KMS-11 (cell line): ENCODE measurements at regions not wholly inside any gene's neighbourhood (a gene's known extent, or its start where the extent isn't known, plus 50 kb on each side); places are given as distances from the start of the nearest gene placed in this dataset.
"Not testable (repeated sequence)": the region's sequence is repeated elsewhere in the genome, so short reads cannot be mapped to it uniquely, and the experiment has no call there.

Experiments
- H2AFZ ChIP-seq: fragments of 200-600 bp; sonication (generic); 2 replicates; pipeline ENCODE4 v1.6.1; 2016; ENCODE audit warnings: antibody characterized with exemption, mixed run types, low read depth
- H3K27ac ChIP-seq: fragments of 200-600 bp; sonication (generic); 2 replicates; pipeline ENCODE4 v1.6.1; 2016; ENCODE audit warnings: mild to moderate bottlenecking, mixed run types
- H3K27me3 ChIP-seq: fragments of 200-600 bp; sonication (generic); 2 replicates; pipeline ENCODE4 v1.6.1; 2017; ENCODE audit warnings: mild to moderate bottlenecking, low read depth, mixed run types, moderate library complexity; ENCODE audit not compliant: insufficient read depth
- H3K36me3 ChIP-seq: fragments of 200-600 bp; sonication (generic); 2 replicates; pipeline ENCODE4 v1.6.1; 2017; ENCODE audit warnings: mild to moderate bottlenecking, mixed run types; ENCODE audit not compliant: insufficient read depth
- H3K4me1 ChIP-seq: fragments of 200-600 bp; sonication (generic); 2 replicates; pipeline ENCODE4 v1.6.1; 2016; ENCODE audit warnings: mild to moderate bottlenecking, low read depth, mixed run types; ENCODE audit not compliant: poor library complexity, severe bottlenecking
- H3K4me2 ChIP-seq: fragments of 200-600 bp; sonication (generic); 2 replicates; pipeline ENCODE4 v1.7.0; 2016; ENCODE audit warnings: mild to moderate bottlenecking, mixed run types
- H3K4me3 ChIP-seq: fragments of 200-600 bp; sonication (generic); IDR thresholded peaks from 2 replicates; pipeline ENCODE4 v1.6.1; 2017; ENCODE audit warnings: low read depth, low read length, mixed read lengths; ENCODE audit not compliant: insufficient read depth
- H3K79me2 ChIP-seq: fragments of 200-600 bp; sonication (generic); 2 replicates; pipeline ENCODE4 v1.6.1; 2016; ENCODE audit warnings: low read depth, mixed run types; ENCODE audit not compliant: insufficient read depth
- H3K9ac ChIP-seq: fragments of 200-600 bp; sonication (generic); 2 replicates; pipeline ENCODE4 v1.6.1; 2016; ENCODE audit warnings: mild to moderate bottlenecking, mixed run types
- H4K20me1 ChIP-seq: fragments of 200-600 bp; sonication (generic); 2 replicates; pipeline ENCODE4 v1.6.1; 2016; ENCODE audit warnings: mild to moderate bottlenecking, mixed run types; ENCODE audit not compliant: insufficient read depth
- TF ChIP-seq, protein P1 (sequence below): fragments of 200-600 bp; sonication (generic); conservative IDR thresholded peaks from 2 replicates; pipeline ENCODE4 v1.6.1; 2017; ENCODE audit warnings: low read depth, mild to moderate bottlenecking, antibody characterized with exemption, low read length, moderate library complexity, mixed read lengths

DNA sequence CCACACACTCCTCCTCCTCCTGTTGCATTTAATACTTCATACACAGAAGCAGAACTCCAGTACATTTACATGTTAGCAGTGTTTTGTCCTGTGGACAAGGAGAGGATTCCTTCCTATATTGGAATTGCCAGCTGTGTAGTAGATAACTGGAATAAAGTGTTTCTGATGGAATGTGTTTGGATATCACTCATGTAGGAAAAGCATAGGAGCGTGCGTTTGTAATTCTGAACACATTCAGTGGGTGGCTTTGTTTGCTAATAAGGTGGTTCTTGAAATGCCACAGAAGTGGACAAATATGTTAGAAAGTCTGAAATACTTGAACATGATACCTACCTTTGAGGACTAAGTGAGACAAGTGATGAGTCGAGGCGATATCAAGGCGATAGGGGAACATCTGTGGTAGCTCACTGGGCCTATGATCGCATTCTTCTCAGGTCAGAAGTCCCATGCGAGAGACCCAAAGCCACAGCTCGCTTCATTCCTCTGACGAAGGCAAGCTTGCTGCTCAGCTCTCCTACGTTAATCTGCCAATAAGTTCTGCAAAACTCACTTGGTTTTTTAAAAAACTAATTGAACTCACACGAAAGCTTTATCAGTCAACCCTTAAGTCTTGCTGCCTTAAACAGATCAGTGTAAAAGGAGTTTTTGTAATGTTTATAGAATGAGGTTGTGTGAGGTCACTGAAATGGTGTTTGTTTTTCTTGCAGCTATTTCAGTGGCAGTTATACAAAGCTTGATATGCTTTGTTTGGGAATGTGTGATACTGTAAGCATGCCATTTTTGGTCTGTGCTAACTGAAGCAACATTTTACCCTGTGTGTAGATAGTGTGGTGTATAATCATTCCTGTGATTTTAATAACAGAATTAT, 159.9 kb downstream of the SOX4 start:
- no peaks in the 10 kb centered on the region for H3K27me3 ChIP-seq
- H3K9ac ChIP-seq, result no peak overlapping the region
- H3K4me2 ChIP-seq, result no peak overlapping the region
- no peak overlapping the region for H3K27ac ChIP-seq
- TF ChIP-seq, protein P1, sequence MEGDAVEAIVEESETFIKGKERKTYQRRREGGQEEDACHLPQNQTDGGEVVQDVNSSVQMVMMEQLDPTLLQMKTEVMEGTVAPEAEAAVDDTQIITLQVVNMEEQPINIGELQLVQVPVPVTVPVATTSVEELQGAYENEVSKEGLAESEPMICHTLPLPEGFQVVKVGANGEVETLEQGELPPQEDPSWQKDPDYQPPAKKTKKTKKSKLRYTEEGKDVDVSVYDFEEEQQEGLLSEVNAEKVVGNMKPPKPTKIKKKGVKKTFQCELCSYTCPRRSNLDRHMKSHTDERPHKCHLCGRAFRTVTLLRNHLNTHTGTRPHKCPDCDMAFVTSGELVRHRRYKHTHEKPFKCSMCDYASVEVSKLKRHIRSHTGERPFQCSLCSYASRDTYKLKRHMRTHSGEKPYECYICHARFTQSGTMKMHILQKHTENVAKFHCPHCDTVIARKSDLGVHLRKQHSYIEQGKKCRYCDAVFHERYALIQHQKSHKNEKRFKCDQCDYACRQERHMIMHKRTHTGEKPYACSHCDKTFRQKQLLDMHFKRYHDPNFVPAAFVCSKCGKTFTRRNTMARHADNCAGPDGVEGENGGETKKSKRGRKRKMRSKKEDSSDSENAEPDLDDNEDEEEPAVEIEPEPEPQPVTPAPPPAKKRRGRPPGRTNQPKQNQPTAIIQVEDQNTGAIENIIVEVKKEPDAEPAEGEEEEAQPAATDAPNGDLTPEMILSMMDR, result no peak
- no peaks in the 10 kb centered on the region for H3K79me2 ChIP-seq
- H4K20me1 ChIP-seq, result no peaks in the 10 kb centered on the region
- no peak overlapping the region for H3K4me3 ChIP-seq
- no peaks in the 10 kb centered on the region for H3K36me3 ChIP-seq
- no peak overlapping the region for H2AFZ ChIP-seq
- H3K4me1 ChIP-seq, result no peaks in the 10 kb centered on the region

DNA sequence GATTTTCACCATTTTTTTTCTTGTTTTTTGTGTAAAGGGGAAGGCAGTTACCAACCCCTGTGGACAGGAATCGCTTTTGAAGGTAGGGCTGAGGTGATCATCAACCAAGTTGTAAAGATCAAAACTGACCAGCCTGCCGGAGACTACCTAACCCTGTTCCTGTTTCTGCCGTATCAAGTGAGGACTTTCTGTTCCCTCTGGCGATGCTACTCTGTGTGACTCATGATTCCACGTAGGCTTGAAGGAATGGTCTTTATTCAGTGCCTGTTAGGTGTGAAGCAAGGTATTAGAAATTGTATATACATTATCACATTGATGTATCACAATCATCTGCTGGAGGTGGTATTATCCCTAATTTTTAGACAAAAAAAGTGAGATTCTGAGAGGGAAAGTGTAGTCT, 161.3 kb downstream of the SOX4 start:
- Histone ChIP-seq H3K4me1 (no peaks in the 10 kb centered on the region), H3K36me3 (no peaks in the 10 kb centered on the region), H3K4me2 (no peak overlapping the region), H2AFZ (no peak overlapping the region), H3K27me3 (no peaks in the 10 kb centered on the region), H3K27ac (no peak overlapping the region), H3K79me2 (no peaks in the 10 kb centered on the region), H3K4me3 (no peak overlapping the region), H3K9ac (no peak overlapping the region), H4K20me1 (no peaks in the 10 kb centered on the region)
- TF ChIP-seq, protein P1, result no peak

DNA sequence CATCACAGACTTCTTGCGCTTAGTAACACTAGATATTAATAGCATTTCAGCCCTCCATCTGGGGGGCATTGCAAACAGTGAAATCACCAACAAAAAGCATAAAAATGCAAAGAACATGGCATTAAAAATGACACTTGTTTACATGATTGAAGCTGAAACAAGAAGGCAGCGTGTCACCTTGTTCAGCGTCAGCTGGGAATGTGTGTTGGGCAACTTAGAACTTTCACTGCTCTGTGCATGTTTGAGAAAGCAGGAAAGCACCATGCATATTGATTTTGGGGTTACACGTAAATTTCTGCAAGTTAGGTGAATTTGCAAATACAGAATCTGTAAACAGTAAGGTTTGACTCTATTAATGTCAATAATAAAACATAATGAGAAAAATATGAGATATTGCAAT, 162.9 kb downstream of the SOX4 start:
- Histone ChIP-seq H3K36me3 (no peaks in the 10 kb centered on the region), H3K9ac (no peak overlapping the region), H3K27ac (no peak overlapping the region), H3K27me3 (no peaks in the 10 kb centered on the region), H3K4me1 (no peaks in the 10 kb centered on the region), H3K4me2 (no peak overlapping the region), H3K79me2 (no peaks in the 10 kb centered on the region), H2AFZ (no peak overlapping the region), H4K20me1 (no peaks in the 10 kb centered on the region), H3K4me3 (no peak overlapping the region)
- TF ChIP-seq, protein P1, result no peak

DNA sequence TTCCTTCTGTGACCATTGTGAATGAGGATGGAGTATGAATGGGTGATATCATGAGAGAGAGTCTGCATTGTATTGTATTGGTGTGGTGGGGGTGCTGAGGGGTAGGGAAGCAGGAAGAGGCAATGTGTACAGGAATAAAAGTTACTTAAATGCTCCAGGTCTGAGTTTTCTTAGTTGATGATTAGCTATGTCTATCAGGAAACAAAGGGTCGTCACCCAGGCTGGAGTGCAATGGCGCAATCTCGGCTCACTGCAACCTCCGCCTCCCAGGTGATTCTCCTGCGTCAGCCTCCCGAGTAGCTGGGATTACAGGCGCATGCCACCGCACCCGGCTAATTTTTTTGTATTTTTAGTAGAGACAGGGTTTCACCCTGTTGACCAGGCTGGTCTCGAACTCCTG, 163.8 kb downstream of the SOX4 start:
- H3K4me2 ChIP-seq, H3K27me3 ChIP-seq, H3K4me3 ChIP-seq, H2AFZ ChIP-seq, H3K4me1 ChIP-seq, H3K79me2 ChIP-seq, H3K9ac ChIP-seq, H4K20me1 ChIP-seq, H3K27ac ChIP-seq, H3K36me3 ChIP-seq: not testable (repeated sequence)

DNA sequence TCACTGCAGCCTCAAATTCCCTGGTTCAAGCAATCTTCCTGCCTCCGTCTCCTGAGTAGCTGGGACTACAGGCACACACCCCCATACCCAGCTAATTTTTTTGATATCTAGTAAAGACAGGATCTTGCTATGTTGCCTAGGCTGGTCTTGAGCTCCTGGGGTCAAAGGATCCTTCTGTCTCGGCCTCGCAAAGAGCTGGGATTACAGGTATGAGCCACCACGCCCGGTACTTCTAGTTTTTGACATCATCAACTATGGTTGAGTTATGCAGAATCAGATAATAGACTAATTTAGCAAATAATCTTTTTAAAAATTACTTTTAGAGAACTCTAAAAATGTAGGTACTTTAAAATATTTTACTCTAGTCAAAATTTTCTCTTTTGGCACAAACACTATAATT, 166.2 kb downstream of the SOX4 start:
- Histone ChIP-seq H3K9ac (no peak overlapping the region), H4K20me1 (no peaks in the 10 kb centered on the region), H3K4me3 (no peak overlapping the region), H3K27ac (no peak overlapping the region), H3K4me2 (no peak overlapping the region), H2AFZ (no peak overlapping the region), H3K27me3 (no peaks in the 10 kb centered on the region), H3K79me2 (no peaks in the 10 kb centered on the region), H3K4me1 (no peaks in the 10 kb centered on the region), H3K36me3 (no peaks in the 10 kb centered on the region)
- TF ChIP-seq, protein P1, result no peak

DNA sequence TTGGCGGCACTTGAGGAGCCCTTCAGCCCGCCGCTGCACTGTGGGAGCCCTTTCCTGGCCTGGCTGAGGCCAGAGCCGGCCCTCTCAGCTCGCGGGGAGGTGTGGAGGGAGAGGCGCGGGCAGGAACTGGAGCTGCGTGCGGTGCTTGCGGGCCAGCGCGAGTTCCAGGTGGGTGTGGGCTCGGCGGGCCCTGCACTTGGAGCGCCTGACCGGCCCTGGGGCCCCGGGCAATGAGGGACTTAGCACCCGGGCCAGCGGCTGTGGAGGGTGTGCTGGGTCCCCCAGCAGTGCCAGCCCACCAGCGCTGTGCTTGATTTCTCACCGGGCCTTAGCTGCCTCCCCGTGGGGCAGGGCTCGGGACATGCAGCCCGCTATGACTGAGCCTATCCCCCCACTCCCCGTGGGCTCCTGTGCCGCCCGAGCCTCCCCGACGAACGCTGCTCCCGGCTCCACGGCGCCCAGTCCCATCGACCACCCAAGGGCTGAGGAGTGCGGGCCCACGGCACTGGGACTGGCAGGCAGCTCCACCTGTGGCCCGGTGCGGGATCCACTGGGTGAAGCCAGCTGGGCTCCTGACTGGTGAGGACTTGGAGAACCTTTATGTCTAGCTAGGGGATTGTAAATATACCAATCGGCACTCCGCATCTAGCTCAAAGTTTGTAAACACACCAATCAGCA, 167.6 kb downstream of the SOX4 start:
- H3K27me3 ChIP-seq, H3K4me1 ChIP-seq, H3K4me2 ChIP-seq, H3K27ac ChIP-seq, H4K20me1 ChIP-seq, H3K4me3 ChIP-seq, H3K79me2 ChIP-seq, H2AFZ ChIP-seq, H3K9ac ChIP-seq, H3K36me3 ChIP-seq: not testable (repeated sequence)
